ENCODE measurements at regions not wholly inside any gene's neighbourhood (a gene's known extent, or its start where the extent isn't known, plus 50 kb on each side); places are given as distances from the start of the nearest gene placed in this dataset.
A peak's percentile ranks its signal among the peaks of the same experiment; 100 is the strongest.

- DNase-seq = no peak
Measured at GRCh38 chr1:168631671-168632400, 55.4 kb downstream of the XCL1 start.

- no peak for DNase-seq
Measured at GRCh38 chr1:168634951-168635532, 58.6 kb downstream of the XCL1 start.

GRCh38 chr1:168636200-168636599, 59.8 kb downstream of the XCL1 start:
- DNase-seq = peak; percentile 43

GRCh38 chr1:168636642-168637111, 60.3 kb downstream of the XCL1 start:
- DNase-seq = peak; percentile 16

GRCh38 chr1:168637350-168637991, 61.1 kb downstream of the XCL1 start:
- peak; percentile 82 for DNase-seq

GRCh38 chr1:168638884-168639283, 62.5 kb downstream of the XCL1 start:
- no peak for DNase-seq

GRCh38 chr1:168640182-168640581, 63.8 kb downstream of the XCL1 start:
- DNase-seq = no peak

GRCh38 chr1:168640836-168641235, 64.4 kb downstream of the XCL1 start:
- DNase-seq = no peak

GRCh38 chr1:168643152-168643551, 66.7 kb downstream of the XCL1 start:
- DNase-seq = no peak

All from DMS53 (cell line).